ENCODE measurements at regions not wholly inside any gene's neighbourhood (a gene's known extent, or its start where the extent isn't known, plus 50 kb on each side); places are given as distances from the start of the nearest gene placed in this dataset.

GRCh38 chr11:130533871-130534270 lies 85.4 kb downstream of the ADAMTS15 start:
- no peak for FAIRE-seq
- no peaks in the 10 kb centered on the region for H3K27me3 ChIP-seq (ENCODE audit: control insufficient read depth, extremely low read depth, insufficient read depth, low read length)
- H3K36me3 ChIP-seq (ENCODE audit: control insufficient read depth in 2 of 2, extremely low read depth in 1 of 2, insufficient read depth in 2 of 2, low read length in 2 of 2): no peaks in the 10 kb centered on the region
- H3K4me3 ChIP-seq (ENCODE audit: control insufficient read depth in 2 of 3, extremely low read depth in 1 of 3, insufficient read depth in 2 of 3, low read depth in 1 of 3, low read length in 3 of 3): no peak overlapping the region
- TF ChIP-seq CTCF (optimal IDR thresholded peaks at IDR 0.05 in 1 of 3, IDR thresholded peaks at IDR 0.05 in 1 of 3, conservative IDR thresholded peaks at IDR 0.05 in 1 of 3; ENCODE audit: extremely low read depth in 1 of 3, insufficient read depth in 2 of 3, low read length in 3 of 3) (no peak), EZH2 (IDR thresholded peaks at IDR 0.05; ENCODE audit: low read length) (no peak)
- no peak overlapping the region for H2AFZ ChIP-seq (ENCODE audit: control insufficient read depth, low read length)
- H3K4me2 ChIP-seq (ENCODE audit: control insufficient read depth, extremely low read depth, insufficient read depth, low read depth, low read length): no peak overlapping the region
- H3K9me3 ChIP-seq (ENCODE audit: control insufficient read depth, low read depth, low read length): no peaks in the 10 kb centered on the region
- no peaks in the 10 kb centered on the region for H3K79me2 ChIP-seq (ENCODE audit: control insufficient read depth, insufficient read depth, low read length)
- H4K20me1 ChIP-seq (ENCODE audit: control insufficient read depth, extremely low read depth, insufficient read depth, low read length): no peaks in the 10 kb centered on the region
- peaks cover 4% of the 10 kb centered on the region for H3K4me1 ChIP-seq (ENCODE audit: control insufficient read depth, extremely low read depth, insufficient read depth, low read length)
- H3K27ac ChIP-seq (ENCODE audit: control insufficient read depth, insufficient read depth, low read length): no peak overlapping the region
- dilution Hi-C loops (cut with MboI; ENCODE audit: extremely low pct_ligation_motif_present, low sequenced_read_pairs): no loop called here
- H3K9ac ChIP-seq (ENCODE audit: control insufficient read depth, extremely low read depth, insufficient read depth, low read length): no peak overlapping the region
- H3K9me1 ChIP-seq (ENCODE audit: control insufficient read depth, extremely low read depth, insufficient read depth, low read length): no peaks in the 10 kb centered on the region
- no peak for DNase-seq (ENCODE audit: low read depth, low spot score)

GRCh38 chr11:130534551-130534950 lies 86.1 kb downstream of the ADAMTS15 start:
- Histone ChIP-seq H4K20me1 (ENCODE audit: control insufficient read depth, extremely low read depth, insufficient read depth, low read length) (no peaks in the 10 kb centered on the region), H3K4me2 (ENCODE audit: control insufficient read depth, extremely low read depth, insufficient read depth, low read depth, low read length) (no peak overlapping the region), H3K4me1 (ENCODE audit: control insufficient read depth, extremely low read depth, insufficient read depth, low read length) (no peaks in the 10 kb centered on the region), H2AFZ (ENCODE audit: control insufficient read depth, low read length) (no peak overlapping the region), H3K9me1 (ENCODE audit: control insufficient read depth, extremely low read depth, insufficient read depth, low read length) (no peaks in the 10 kb centered on the region), H3K27ac (ENCODE audit: control insufficient read depth, insufficient read depth, low read length) (no peak overlapping the region), H3K27me3 (ENCODE audit: control insufficient read depth, extremely low read depth, insufficient read depth, low read length) (no peaks in the 10 kb centered on the region), H3K79me2 (ENCODE audit: control insufficient read depth, insufficient read depth, low read length) (no peaks in the 10 kb centered on the region), H3K9me3 (ENCODE audit: control insufficient read depth, low read depth, low read length) (no peaks in the 10 kb centered on the region), H3K9ac (ENCODE audit: control insufficient read depth, extremely low read depth, insufficient read depth, low read length) (no peak overlapping the region), H3K36me3 (ENCODE audit: control insufficient read depth in 2 of 2, extremely low read depth in 1 of 2, insufficient read depth in 2 of 2, low read length in 2 of 2) (no peaks in the 10 kb centered on the region), H3K4me3 (ENCODE audit: control insufficient read depth in 2 of 3, extremely low read depth in 1 of 3, insufficient read depth in 2 of 3, low read depth in 1 of 3, low read length in 3 of 3) (no peak overlapping the region)
- no peak for FAIRE-seq
- no peak for TF ChIP-seq CTCF (optimal IDR thresholded peaks at IDR 0.05 in 1 of 3, IDR thresholded peaks at IDR 0.05 in 1 of 3, conservative IDR thresholded peaks at IDR 0.05 in 1 of 3; ENCODE audit: extremely low read depth in 1 of 3, insufficient read depth in 2 of 3, low read length in 3 of 3)
- no peak for TF ChIP-seq EZH2 (IDR thresholded peaks at IDR 0.05; ENCODE audit: low read length)
- DNase-seq (ENCODE audit: low read depth, low spot score): no peak
- dilution Hi-C loops (cut with MboI; ENCODE audit: extremely low pct_ligation_motif_present, low sequenced_read_pairs): no loop called here
